Right renal pelvis (tissue), 4 donors: ENCODE measurements at regions not wholly inside any gene's neighbourhood (a gene's known extent, or its start where the extent isn't known, plus 50 kb on each side); places are given as distances from the start of the nearest gene placed in this dataset.
"Not testable (repeated sequence)": the region's sequence is repeated elsewhere in the genome, so short reads cannot be mapped to it uniquely, and the experiment has no call there.

Source experiments
- DNase-seq, 4 donors: peaks; one replicate each; pipeline ENCODE4 v3.0.0-alpha.2; 2013; ENCODE audit warnings: low read depth in 4 of 4, low spot score in 3 of 4, missing footprints in 1 of 4

DNA sequence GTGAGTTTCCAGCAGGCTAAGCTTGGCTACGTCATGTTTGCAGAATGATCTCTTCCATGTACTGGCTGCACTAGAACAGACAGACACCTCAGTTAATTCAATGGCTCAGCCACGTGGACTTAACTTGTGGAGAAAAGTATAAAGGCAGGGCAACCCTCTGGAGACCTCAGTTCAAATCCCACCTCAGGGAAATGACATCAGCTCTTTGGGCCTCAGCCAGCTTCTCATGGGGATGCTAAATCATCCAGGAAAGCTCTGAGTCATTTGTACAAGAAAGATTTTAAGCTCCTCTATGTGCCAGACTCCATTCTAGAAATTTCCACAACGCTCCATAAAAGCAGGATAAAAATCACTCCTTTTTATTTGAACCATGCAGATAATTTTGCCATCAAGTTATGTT lies 128.5 kb upstream of the SALL4 start:
- DNase-seq, result no peak

DNA sequence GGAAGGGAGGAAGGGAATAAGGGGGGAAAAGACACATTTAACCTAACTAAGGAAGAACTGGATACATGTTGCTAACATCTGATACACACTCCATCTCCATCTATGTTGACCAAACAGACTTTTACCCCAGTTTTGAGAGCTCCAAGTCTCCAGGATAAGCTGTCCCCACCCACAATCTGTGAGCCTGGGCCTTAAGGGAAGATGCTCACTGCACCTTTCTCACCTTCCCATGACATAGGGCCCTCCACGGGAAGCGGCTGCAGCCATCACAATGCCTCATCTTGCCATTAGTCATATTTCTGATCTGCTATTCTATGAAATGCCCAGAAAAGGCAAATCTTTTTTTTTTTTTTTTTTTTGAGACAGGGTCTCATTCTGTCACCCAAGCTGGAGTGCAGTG lies 126.6 kb upstream of the SALL4 start:
- DNase-seq, result no peak

DNA sequence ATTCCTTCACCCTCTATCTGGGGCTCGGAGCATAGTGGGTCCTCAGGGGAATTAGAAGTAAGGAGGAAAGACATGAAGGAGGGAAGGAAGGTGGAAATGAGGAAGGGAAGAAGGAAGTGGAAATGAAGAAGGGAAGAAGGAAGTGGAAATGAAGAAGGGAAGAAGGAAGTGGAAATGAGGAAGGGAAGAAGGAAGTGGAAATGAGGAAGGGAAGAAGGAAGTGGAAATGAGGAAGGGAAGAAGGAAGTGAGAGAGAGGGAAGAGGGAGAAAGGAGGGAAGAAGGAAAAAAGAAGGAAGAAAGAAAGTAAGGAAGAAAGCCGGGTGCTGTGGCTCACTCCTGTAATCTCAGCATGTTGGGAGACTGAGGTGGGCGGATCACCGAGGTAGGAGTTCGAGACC lies 125.6 kb upstream of the SALL4 start:
- DNase-seq, result not testable (repeated sequence)

DNA sequence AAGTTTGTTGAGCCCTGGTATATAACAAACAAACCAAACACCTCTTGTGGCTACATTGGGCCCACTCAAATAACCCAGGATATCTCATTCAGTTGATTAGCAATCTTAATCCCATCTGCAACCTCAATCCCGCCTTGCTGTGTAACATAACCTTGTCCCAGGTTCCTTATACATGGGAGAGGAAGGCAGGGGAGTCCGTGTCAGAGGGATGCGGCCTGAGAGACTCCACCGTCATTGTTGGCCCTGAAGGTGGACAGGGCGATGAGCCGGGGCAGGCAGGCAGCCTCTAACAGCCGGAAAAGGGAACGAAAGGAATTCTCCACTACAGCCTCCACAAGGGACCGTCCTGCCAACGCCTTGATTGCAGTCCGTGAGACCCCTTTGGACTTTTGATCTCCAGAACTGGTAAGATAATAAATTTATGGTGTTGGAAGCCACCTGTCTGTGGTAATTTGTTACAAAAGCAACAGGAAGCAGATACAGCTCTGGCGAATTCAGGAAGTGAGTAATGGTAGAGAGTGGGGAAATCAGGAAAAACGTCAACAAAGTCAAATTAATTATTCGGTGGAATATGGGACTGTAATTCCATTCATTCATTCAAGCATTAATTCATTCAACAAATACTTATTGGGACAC lies 124.5 kb upstream of the SALL4 start:
- DNase-seq, result no peak

DNA sequence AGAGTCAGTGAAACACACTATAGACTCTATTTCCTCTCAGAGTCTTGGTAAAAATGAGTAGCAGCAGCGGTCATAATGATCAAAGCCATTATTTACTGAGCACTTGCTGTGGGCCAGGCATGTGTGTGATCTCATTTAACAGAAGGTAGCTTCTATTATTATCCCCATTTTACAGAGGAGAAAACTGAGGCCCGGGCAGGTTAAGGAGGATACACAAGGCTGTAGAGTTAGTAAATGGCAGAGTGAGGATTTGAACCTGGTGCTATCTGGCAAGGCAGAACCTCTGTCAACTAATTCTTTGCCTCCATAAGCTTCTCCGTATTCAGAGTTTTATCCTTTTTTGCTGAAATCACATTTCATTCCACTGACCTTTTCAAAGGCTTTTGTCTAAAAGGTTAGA lies 122.2 kb upstream of the SALL4 start:
- DNase-seq, result no peak

DNA sequence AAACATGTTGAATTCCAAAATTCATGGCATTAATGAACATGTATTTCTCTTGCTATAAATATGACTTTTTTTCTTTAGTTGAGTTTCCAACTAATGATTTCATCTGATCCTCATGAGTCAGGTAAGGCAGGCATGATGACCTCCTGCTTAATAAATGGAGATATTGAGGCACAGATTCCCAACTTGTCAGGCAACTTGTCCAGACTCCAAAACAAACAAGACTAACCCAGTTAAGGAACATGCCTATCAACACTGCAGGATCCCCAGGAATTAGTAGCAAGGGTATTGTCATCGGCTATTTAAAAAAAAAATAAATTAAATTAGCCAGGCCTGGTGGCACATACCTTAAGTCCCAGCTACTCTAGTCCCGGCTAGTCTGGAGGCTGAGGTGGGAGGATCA lies 121.3 kb upstream of the SALL4 start:
- DNase-seq, result no peak

DNA sequence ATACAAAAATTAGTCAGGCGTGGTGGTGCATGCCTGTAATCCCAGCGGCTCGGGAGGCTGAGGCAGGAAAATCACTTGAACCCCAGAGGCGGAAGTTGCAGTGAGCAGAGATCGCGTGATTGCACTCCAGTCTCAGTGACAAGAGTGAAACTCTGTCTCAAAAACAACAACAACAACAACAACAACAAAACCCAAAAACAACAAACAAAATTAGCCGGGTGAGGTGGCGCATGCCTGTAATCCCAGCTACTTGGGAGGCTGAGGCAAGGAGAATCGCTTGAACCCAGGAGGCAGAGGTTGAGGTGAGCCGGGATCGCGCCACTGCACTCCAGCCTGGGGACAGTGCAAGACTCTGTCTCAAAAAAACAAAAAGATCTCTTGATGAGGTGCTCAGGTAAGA lies 120.5 kb upstream of the SALL4 start:
- DNase-seq, result not testable (repeated sequence)

DNA sequence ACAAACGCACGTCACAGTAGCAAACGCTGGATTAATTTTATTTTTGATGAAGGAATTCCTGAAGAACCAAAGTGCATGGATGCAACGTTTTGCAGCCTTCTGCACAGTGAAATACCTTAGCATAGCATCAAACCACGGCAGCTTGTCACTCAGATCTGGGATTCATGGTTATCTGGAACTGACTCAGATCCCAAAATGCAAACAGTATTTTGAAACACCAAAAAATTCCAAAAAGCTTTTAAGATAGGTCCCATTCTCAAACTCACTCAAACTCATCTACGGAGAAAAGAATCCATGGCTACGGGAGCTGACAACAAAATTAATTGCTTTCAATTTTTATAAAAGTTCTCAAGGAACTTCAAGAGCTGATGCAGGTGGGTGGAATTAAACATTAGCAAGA lies 116.2 kb upstream of the SALL4 start:
- DNase-seq, result no peak

DNA sequence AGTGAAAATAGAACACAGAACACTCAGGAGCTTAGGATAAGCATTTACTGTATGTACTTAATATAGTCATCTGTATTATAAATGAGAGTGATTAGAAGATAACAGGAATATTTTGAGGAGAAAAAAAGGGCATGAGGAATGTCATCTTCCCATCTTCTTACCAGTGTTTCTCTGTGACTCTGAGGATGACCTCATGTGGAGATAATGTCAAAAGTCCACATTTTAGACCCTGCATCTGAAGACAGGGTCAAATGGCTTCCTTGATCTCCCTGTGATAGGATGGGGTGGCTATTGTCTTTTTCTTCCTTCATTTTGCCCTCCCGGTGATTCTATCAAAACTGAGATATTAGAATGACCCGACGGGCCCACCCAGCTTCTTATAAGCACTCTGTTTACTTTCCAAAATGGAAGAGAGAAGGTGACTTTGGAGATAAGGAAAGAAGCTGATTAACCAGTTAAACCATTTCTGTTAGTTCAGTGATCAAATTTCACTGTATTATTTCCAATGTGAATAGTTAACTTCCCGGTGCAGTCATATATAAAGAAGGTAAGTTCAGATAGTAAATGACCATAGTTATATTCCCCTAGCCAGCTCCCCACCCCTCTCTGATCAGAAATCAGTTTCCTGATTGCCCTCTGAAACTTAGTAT lies 115.7 kb upstream of the SALL4 start:
- DNase-seq, result no peak

DNA sequence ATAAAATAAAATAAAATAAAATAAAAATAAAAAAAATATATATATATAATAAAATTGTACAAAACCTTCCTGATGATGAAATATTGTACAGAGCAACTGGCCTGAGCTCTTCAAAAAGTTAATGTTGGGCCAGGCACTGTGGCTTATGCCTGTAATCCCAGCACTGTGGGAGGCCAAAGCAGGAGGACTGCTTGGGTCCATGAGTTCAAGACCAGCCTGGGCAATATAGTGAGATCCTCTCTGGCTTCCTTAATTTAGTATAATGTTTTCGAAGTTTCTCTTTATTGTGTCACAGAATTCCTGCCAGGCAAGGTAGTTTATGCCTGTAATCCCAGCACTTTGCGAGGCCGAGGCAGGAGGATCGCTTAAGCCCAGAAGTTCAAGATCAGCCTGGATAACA lies 113.9 kb upstream of the SALL4 start:
- DNase-seq, result no peak

DNA sequence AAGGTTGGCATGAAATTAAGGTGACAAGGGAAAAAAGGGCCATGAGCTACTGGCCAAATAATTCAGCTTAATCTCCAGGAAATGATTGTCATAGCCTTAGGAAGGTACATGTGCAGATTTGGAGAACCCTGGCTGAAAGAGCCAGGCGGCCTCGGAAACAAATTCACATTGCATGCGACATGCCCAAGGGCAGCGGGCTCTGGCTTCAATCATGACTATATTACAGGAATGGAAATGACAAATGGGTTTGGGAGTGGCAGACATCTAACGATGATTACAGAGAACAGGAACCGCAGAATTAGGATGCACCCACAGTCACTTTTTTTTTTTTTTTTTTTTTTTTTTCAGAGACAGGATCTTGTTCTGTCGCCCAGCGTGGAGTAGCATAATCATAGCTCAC lies 112.4 kb upstream of the SALL4 start:
- DNase-seq, result no peak

DNA sequence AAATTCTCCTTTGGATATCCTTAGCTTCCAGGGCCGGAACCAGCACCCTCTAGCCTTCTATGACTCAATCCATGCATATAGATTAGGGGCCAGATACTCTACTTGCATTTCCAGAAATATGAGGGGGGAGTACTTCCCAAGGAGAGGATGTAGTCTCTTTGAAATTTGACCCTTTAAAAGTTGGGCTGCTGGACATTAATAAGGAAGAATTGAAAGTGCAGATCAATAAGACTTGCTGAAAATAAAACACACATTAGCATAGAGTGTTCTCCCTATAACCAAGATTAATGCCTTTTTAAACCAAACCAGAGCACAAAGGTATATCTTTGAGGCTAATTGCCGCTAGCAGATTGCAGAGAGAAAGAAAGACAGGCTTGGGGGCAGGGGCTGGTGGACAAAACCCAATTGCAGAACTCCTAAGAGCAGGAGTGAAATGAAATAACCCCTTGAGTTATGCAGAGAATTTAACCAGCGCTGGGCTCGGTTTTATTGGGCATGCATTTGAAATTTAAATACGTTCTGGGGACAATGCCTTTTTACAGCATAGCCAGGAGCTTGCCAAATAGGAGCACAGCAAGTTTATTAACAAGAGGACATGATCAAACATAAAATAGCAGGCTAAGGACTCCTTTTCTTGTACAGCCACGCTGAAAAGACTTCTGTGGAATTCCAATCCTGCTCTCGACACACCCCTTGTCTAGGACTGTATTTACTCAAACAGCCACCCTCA lies 108.2 kb upstream of the SALL4 start:
- no peak for DNase-seq

DNA sequence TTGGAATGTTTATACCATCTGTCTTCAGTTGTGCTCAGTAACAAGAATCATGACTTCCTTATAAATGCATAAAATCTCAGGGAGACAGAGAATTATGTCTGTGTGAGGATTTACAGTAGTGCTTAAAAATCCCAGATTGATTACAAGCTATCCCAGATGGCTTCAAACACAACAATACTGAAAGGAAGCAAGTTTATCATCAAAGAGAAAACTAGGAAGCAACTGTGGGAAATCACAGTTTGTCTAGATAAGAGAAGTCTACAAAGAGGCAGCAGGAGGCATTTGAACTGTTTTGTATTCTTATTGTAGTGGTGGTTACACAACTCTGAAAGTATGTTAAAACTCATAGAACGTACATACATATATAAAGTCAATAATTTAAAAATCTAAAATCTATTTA lies 104.4 kb upstream of the SALL4 start:
- DNase-seq, result no peak

DNA sequence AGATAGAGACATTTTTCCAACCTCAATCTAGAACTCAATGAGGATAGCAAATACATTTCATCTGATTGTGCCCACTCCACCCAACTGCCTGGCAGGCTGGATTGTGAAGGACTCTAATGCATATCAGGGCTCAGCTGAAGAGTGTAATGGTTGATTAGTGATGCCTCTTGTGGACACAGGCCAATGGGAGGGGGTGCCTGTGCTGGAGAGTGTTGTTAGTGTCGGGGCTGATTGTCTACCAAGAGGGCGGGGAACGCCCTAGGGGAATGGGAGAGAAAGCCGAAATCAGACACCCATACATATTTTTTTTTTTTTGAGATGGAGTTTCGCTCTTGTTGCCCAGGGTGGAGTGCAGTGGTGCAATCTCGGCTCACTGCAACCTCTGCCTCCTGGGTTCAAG lies 103.7 kb upstream of the SALL4 start:
- DNase-seq, result no peak

DNA sequence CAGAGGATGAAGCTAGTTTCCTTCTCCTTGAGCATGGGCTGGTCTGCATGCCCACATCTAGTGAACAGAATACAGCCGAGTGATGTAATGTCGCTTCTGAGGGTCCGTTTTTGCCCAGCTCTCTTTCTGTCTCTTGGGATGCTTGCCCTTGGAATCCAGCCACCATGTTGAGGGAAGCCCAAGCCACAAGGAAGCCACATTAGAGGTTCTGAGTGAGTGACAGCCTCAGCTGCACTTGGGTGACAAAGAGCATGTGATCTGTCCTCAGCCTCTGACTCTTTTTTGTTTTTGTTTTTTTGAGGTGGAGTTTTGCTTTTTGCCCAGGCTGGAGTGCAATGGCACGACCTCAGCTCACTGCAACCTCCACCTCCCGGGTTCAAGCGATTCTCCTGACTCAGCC lies 100.6 kb upstream of the SALL4 start:
- no peak for DNase-seq

DNA sequence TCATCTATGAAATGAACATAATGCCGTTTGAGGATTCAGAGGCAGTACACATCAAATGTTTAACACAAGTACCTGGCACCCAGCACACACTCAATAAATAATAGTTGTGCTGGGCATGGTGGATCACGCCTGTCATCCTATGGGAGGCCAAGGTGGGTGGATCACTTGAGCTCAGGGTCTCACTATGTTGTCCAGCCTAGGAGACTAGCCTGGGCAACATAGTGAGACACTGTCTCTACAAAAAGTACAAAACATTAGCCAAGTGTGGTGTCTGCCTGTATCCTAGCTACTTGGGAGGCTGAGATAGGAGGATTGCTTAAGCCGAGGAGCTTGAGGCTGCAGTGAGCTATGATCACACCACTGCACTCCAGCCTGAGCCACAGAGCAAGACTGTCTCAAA lies 98.1 kb upstream of the SALL4 start:
- DNase-seq, result no peak

DNA sequence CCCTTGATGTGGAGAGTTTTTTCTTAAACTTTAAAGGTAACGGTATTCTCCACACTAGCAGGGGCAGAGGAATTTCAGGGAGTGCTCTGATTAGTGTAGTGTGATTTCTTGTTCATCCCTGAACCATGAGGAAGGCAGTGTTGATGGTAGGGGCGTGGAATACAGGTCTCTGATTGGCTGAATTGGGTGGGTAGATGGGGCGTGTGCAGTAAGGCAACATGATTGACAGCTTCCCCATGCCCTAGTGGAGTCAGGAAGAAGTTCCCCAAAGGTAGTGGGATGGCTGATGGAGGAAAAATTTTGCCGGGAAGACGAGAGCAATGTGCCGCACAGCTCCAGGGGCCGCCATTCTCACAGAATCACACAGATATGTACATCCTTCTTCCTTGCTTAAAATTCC lies 97.4 kb upstream of the SALL4 start:
- DNase-seq, result no peak

DNA sequence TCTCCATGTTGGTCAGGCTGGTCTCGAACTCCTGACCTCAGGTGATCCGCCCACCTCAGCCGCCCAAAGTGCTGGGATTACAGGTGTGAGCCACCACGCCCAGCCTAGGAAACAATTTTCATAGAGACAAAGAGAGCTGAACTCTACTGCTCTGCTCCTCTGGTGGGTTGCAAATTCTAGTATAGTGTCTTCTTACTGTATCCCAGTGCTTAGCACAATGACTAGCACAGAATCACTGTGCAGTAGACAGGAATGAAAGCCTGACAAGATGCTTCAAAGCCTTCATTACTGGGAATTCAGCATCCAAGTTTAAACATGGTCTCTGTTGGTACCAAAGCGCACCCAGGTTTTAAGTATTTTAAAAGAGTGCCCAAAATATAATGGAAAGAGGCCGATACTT lies 96.5 kb upstream of the SALL4 start:
- no peak for DNase-seq

DNA sequence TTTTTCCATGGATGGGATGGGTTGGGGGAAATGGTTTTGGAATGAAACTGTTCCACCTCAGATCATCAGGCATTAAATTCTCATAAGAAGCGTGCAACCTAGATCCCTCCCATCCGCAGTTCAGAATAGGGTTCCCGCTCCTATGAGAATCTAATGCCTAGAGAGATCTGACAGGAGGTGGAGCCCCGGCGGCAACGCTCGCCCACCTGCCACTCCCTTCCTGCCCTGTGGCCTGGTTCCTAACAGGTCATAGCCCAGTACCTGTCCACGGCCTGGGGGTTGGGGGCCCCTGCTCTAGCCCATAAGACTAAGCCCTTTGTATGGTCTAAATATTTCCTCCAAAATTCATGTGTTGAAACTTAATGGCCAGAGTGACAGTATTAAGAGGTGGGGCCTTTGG lies 92.3 kb upstream of the SALL4 start:
- DNase-seq, result no peak

DNA sequence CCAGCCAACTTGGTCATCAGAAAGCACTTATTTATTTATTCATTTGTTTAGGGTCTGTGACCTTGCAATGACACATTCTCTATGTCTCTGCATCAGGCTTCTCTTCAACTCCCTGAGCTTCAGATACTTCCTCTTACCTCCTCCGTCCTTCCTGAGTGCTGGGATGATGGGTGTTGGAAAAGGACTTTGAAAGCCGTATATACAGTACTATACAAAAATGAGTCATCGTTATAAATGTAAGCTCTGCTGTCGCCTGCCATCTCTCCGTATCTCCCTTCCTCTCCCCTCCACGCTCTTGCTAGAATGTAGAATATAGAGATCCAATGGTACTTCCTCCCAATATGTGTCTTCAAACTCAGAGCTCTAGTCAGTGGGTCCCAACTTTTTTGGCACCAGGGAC lies 91.9 kb upstream of the SALL4 start:
- DNase-seq, result no peak

DNA sequence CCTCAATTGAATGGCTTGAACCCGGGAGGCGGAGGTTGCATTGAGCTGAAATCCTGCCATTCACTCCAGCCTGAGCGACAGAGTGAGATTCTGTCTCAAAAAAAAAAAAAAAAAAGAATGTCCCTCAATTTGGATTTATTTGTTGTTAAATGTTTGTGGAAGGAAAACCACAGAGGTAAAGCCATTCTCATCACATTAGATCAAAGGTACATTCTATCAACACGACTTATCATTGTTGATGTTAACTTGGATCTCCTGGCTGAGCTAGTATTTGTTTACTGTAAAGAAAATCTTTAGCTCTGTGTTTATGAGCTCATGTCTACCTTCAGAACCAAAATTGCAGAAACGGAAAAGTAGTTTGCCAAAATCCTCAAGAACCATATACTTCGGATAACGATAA lies 91.4 kb upstream of the SALL4 start:
- DNase-seq, result no peak

DNA sequence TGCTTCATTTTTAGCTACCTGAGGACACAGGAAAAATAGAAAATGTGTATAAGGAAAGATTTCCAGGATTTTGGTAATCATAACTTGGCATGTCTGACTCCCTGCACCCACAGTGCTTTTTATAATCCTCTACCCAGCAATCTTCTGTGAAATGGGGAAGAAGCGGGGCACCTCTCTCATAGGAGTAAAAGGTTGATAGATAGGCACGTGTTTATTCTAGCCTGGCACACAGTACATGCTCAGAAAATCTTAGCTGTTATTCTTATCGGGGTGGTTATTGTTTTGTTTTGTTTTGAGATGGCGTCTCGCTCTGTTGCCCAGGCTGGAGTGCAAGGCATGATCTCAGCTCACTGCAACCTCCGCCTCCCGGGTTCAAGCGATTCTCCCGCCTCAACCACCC lies 87.7 kb upstream of the SALL4 start:
- no peak for DNase-seq
